H1 (cell line): ENCODE measurements at regions not wholly inside any gene's neighbourhood (a gene's known extent, or its start where the extent isn't known, plus 50 kb on each side); places are given as distances from the start of the nearest gene placed in this dataset.
A peak's percentile ranks its signal among the peaks of the same experiment; 100 is the strongest.

ENCODE experiments used
- CTCF ChIA-PET: fragments of 300-600 bp; sonication (Branson Sonifier 250); formaldehyde crosslinking; loops from one replicate; lab custom pipeline; 2021; ENCODE audit not compliant: partially characterized antibody; lab: Charles Lee
- POLR2A ChIA-PET: fragments of 300-600 bp; sonication (Branson Sonifier 250); formaldehyde crosslinking; loops from one replicate; lab custom pipeline; 2021; ENCODE audit warnings: inconsistent platforms; ENCODE audit not compliant: partially characterized antibody; lab: Charles Lee
- DNase-seq, 2 experiments: peaks; one replicate each; pipeline versions ENCODE4 v3.0.0 to v3.0.0-alpha.2; 2010 to 2022; ENCODE audit warnings: low spot score in 2 of 2, low read depth in 1 of 2, mixed read lengths in 1 of 2
- FAIRE-seq: peaks from 2 replicates; lab custom pipeline; 2011; peaks lifted over from hg19 to GRCh38; lab: Jason Lieb, UNC
- H2AFZ ChIP-seq: 2 replicates; pipeline ENCODE4 v1.8.1; 2012; ENCODE audit warnings: low read length, inconsistent platforms
- H2AK5ac ChIP-seq: 2 replicates; pipeline ENCODE4 v1.6.1; 2013; ENCODE audit warnings: low read depth, low read length
- H2BK120ac ChIP-seq: replicated peaks from 2 replicates; pipeline ENCODE3; 2013; ENCODE audit warnings: low read depth, low read length, inconsistent platforms
- H2BK12ac ChIP-seq: 2 replicates; pipeline ENCODE4 v1.6.1; 2013; ENCODE audit warnings: low read depth, low read length
- H2BK15ac ChIP-seq: 2 replicates; pipeline ENCODE4 v1.6.1; 2013; ENCODE audit warnings: low read length
- H2BK20ac ChIP-seq: 2 replicates; pipeline ENCODE4 v1.6.1; 2013; ENCODE audit warnings: low read length
- H2BK5ac ChIP-seq: 2 replicates; pipeline ENCODE4 v1.6.1; 2013; ENCODE audit warnings: low read depth, low read length
- H3K14ac ChIP-seq: 2 replicates; pipeline ENCODE4 v1.6.1; 2013; ENCODE audit warnings: inconsistent platforms; ENCODE audit not compliant: insufficient read length
- H3K18ac ChIP-seq: 2 replicates; pipeline ENCODE4 v1.6.1; 2013; ENCODE audit warnings: low read length; ENCODE audit errors: extremely low read depth
- H3K23ac ChIP-seq: 2 replicates; pipeline ENCODE4 v1.6.1; 2013; ENCODE audit warnings: inconsistent platforms; ENCODE audit not compliant: insufficient read length
- H3K23me2 ChIP-seq: 2 replicates; pipeline ENCODE4 v1.6.1; 2013; ENCODE audit warnings: low read depth, low read length
- H3K27ac ChIP-seq: 2 replicates; pipeline ENCODE4 v1.6.1; 2011; ENCODE audit warnings: low read depth, low read length, inconsistent platforms
- H3K27me3 ChIP-seq, 4 experiments: replicated peaks in 1 of 4; 1 replicate in 1 of 4; 2 replicates in 3 of 4; pipeline versions ENCODE4 v1.6.1 to v1.8.1; 2011 to 2013; ENCODE audit warnings: low read length in 3 of 4, mild to moderate bottlenecking in 3 of 4, inconsistent platforms in 2 of 4, mixed read lengths in 2 of 4, moderate library complexity in 1 of 4; ENCODE audit not compliant: control insufficient read depth in 3 of 4, insufficient read depth in 3 of 4; ENCODE audit errors: extremely low read depth in 1 of 4
- H3K36me3 ChIP-seq, 4 experiments: 2 replicates each; pipeline versions ENCODE4 v1.6.1 to v1.8.1; 2011 to 2013; ENCODE audit warnings: mild to moderate bottlenecking in 4 of 4, low read length in 3 of 4, moderate library complexity in 2 of 4, control low read depth in 1 of 4, inconsistent platforms in 1 of 4; ENCODE audit not compliant: insufficient read depth in 4 of 4, control insufficient read depth in 2 of 4
- H3K4ac ChIP-seq: replicated peaks from 2 replicates; pipeline ENCODE3; 2013; ENCODE audit warnings: low read length, low read depth, mixed read lengths, inconsistent platforms; ENCODE audit not compliant: insufficient read length
- H3K4me1 ChIP-seq, 4 experiments: replicated peaks in 1 of 4; 1 replicate in 1 of 4; 2 replicates in 3 of 4; pipeline versions ENCODE4 v1.6.1 to v1.8.1; 2011 to 2013; ENCODE audit warnings: low read length in 3 of 4, inconsistent platforms in 2 of 4, mixed read lengths in 1 of 4; ENCODE audit not compliant: insufficient read depth in 4 of 4, control insufficient read depth in 3 of 4
- H3K4me2 ChIP-seq, 2 experiments: 2 replicates each; pipeline versions ENCODE4 v1.6.1 to v1.8.1; 2011 to 2013; ENCODE audit warnings: low read depth in 2 of 2, low read length in 2 of 2, control low read depth in 1 of 2, inconsistent platforms in 1 of 2, mild to moderate bottlenecking in 1 of 2; ENCODE audit not compliant: insufficient read depth in 1 of 2
- H3K4me3 ChIP-seq, 4 experiments: fragments of 200-600, 300-600 bp in 1 of 4; sonication (generic), shearing (Covaris generic), sonication (Bioruptor Twin) in 1 of 4; 2 replicates each; pipeline versions ENCODE4 v1.5.1 to v1.8.1; 2011 to 2016; ENCODE audit warnings: low read length in 4 of 4, low read depth in 3 of 4, control low read depth in 2 of 4, inconsistent platforms in 2 of 4, mild to moderate bottlenecking in 2 of 4, mixed read lengths in 1 of 4, moderate library complexity in 1 of 4; ENCODE audit not compliant: insufficient read depth in 2 of 4; ENCODE audit errors: extremely low read depth in 1 of 4
- H3K56ac ChIP-seq: replicated peaks from 2 replicates; pipeline ENCODE3; 2013; ENCODE audit warnings: low read depth, mild to moderate bottlenecking, mixed read lengths, low read length, inconsistent platforms; ENCODE audit not compliant: insufficient read length
- H3K79me1 ChIP-seq: 2 replicates; pipeline ENCODE4 v1.6.1; 2013; ENCODE audit warnings: low read depth, low read length, control low read depth
- H3K79me2 ChIP-seq, 2 experiments: 2 replicates each; pipeline versions ENCODE4 v1.6.1 to v1.8.1; 2012 to 2013; ENCODE audit warnings: low read length in 2 of 2, mild to moderate bottlenecking in 2 of 2, inconsistent platforms in 1 of 2; ENCODE audit not compliant: insufficient read depth in 2 of 2, control insufficient read depth in 1 of 2
- H3K9ac ChIP-seq, 4 experiments: replicated peaks in 1 of 4; 1 replicate in 1 of 4; 2 replicates in 3 of 4; pipeline versions ENCODE4 v1.6.1 to v1.8.1; 2011 to 2013; ENCODE audit warnings: low read depth in 3 of 4, low read length in 3 of 4, control low read depth in 2 of 4, mild to moderate bottlenecking in 2 of 4, moderate library complexity in 2 of 4, inconsistent platforms in 1 of 4; ENCODE audit errors: extremely low read depth in 1 of 4
- H3K9me3 ChIP-seq, 2 experiments: 2 replicates each; pipeline versions ENCODE4 v1.6.1 to v1.8.1; 2012 to 2013; ENCODE audit warnings: mild to moderate bottlenecking in 2 of 2, moderate library complexity in 2 of 2, control low read depth in 1 of 2, inconsistent platforms in 1 of 2, low read depth in 1 of 2, low read length in 1 of 2, mixed read lengths in 1 of 2; ENCODE audit not compliant: insufficient read depth in 2 of 2
- H4K20me1 ChIP-seq, 2 experiments: replicated peaks in 1 of 2; 2 replicates each; pipeline versions ENCODE3 to v1.8.1; 2011 to 2013; ENCODE audit warnings: inconsistent platforms in 2 of 2, low read length in 2 of 2, mild to moderate bottlenecking in 1 of 2; ENCODE audit not compliant: insufficient read depth in 2 of 2, control insufficient read depth in 1 of 2
- H4K5ac ChIP-seq: 2 replicates; pipeline ENCODE4 v1.6.1; 2013; ENCODE audit warnings: low read length, low read depth, mixed read lengths, inconsistent platforms; ENCODE audit not compliant: insufficient read length
- H4K8ac ChIP-seq: 2 replicates; pipeline ENCODE4 v1.8.0; 2013; ENCODE audit warnings: mild to moderate bottlenecking, moderate library complexity, low read length, inconsistent platforms; ENCODE audit not compliant: insufficient read depth; ENCODE audit errors: extremely low read depth
- H4K91ac ChIP-seq: replicated peaks from 2 replicates; pipeline ENCODE3; 2013; ENCODE audit warnings: low read length, mixed read lengths, inconsistent platforms; ENCODE audit not compliant: insufficient read length
- GABPA ChIP-seq: IDR thresholded peaks from 2 replicates; pipeline ENCODE4 v1.6.1; 2011; ENCODE audit warnings: mild to moderate bottlenecking, low read length, moderate library complexity, borderline replicate concordance; ENCODE audit not compliant: insufficient read depth
- KDM1A ChIP-seq: fragments of 200-600, 300-600 bp; sonication (generic); IDR thresholded peaks from 2 replicates; pipeline ENCODE4 v1.7.1; 2016; ENCODE audit warnings: mild to moderate bottlenecking, low read length, borderline replicate concordance
- KDM4A ChIP-seq: IDR thresholded peaks from one replicate; pipeline ENCODE4 v1.7.1; 2012; ENCODE audit warnings: low read depth, mild to moderate bottlenecking, moderate library complexity, low read length, inconsistent platforms; ENCODE audit not compliant: severe bottlenecking
- NANOG ChIP-seq: IDR thresholded peaks from 2 replicates; pipeline ENCODE4 v1.6.1; 2011; ENCODE audit warnings: low read length, low read depth, mild to moderate bottlenecking, inconsistent platforms; ENCODE audit not compliant: insufficient read depth, poor library complexity, severe bottlenecking
- POLR2AphosphoS5 ChIP-seq: IDR thresholded peaks from 2 replicates; pipeline ENCODE4 v1.6.1; 2011; ENCODE audit warnings: low read depth, low read length
- SP2 ChIP-seq: IDR thresholded peaks from 2 replicates; pipeline ENCODE4 v1.6.1; 2012; ENCODE audit warnings: mild to moderate bottlenecking, low read length, inconsistent platforms
- SP4 ChIP-seq: IDR thresholded peaks from 2 replicates; pipeline ENCODE4 v1.6.1; 2012; ENCODE audit warnings: low read length, inconsistent platforms
- SRF ChIP-seq: IDR thresholded peaks from 2 replicates; pipeline ENCODE4 v1.6.1; 2011; ENCODE audit warnings: mild to moderate bottlenecking, low read depth, low read length, moderate library complexity
- TBP ChIP-seq: IDR thresholded peaks from 2 replicates; pipeline ENCODE4 v1.6.1; 2011; ENCODE audit warnings: low read depth, low read length, improper control_type of control experiment
- TCF12 ChIP-seq: IDR thresholded peaks from 2 replicates; pipeline ENCODE4 v1.6.1; 2011; ENCODE audit warnings: low read depth, mild to moderate bottlenecking, low read length
- ZNF274 ChIP-seq: IDR thresholded peaks from 2 replicates; pipeline ENCODE4 v1.7.0; 2012; ENCODE audit warnings: low read length, borderline replicate concordance; ENCODE audit errors: extremely low read depth
- WGBS, 2 experiments: shearing (Covaris generic) in 1 of 2; methylation state at CpG; one replicate each; pipeline versions ENCODE4 v1.1.6 to v1.1.7; 2013 to 2015; ENCODE audit warnings: low lambda C conversion rate in 2 of 2, mixed read lengths in 2 of 2, inconsistent platforms in 1 of 2, low coverage in 1 of 2, missing lambda C conversion rate in 1 of 2; ENCODE audit not compliant: insufficient replicate concordance in 2 of 2, insufficient coverage in 1 of 2, insufficient read length in 1 of 2; ENCODE audit errors: extremely low coverage in 1 of 2, missing lambda C conversion rate in 1 of 2; 5-methylcytosine and 5-hydroxymethylcytosine counted together

- Histone ChIP-seq H3K23ac (no peak overlapping the region), H3K79me2 (no peaks in the 10 kb centered on the region), H4K20me1 (no peaks in the 10 kb centered on the region), H3K18ac (no peak overlapping the region), H4K8ac (no peak overlapping the region), H2AFZ (no peak overlapping the region), H4K5ac (no peak overlapping the region), H3K14ac (no peak overlapping the region), H3K4me1 (no peaks in the 10 kb centered on the region), H2BK20ac (no peak overlapping the region), H2AK5ac (no peak overlapping the region), H3K56ac (no peak overlapping the region), H3K9me3 (no peaks in the 10 kb centered on the region), H2BK5ac (no peak overlapping the region), H3K27ac (no peak overlapping the region), H3K27me3 (no peaks in the 10 kb centered on the region), H2BK12ac (no peak overlapping the region), H3K79me1 (no peaks in the 10 kb centered on the region), H4K91ac (no peak overlapping the region), H3K36me3 (no peaks in the 10 kb centered on the region), H3K9ac (no peak overlapping the region), H2BK120ac (no peak overlapping the region), H2BK15ac (no peak overlapping the region), H3K4ac (no peak overlapping the region), H3K23me2 (no peaks in the 10 kb centered on the region), H3K4me2 (no peak overlapping the region), H3K4me3 (no peak overlapping the region)
- peak in 1 of 2 experiments; percentile 41 for DNase-seq
- 83% methylated on average over 10 of the region's 10 CpGs; no CpG with 5 or more reads in 1 of the 2 experiments for WGBS, 2 experiments
- no peak for FAIRE-seq
- TF ChIP-seq SP2, result no peak
- TF ChIP-seq NANOG, result no peak
- no peak for TF ChIP-seq TBP
- no peak for TF ChIP-seq SRF
- no peak for TF ChIP-seq POLR2AphosphoS5
- no peak for TF ChIP-seq GABPA
- no peak for TF ChIP-seq ZNF274
- no peak for TF ChIP-seq SP4
- TF ChIP-seq KDM1A, result no peak
- TF ChIP-seq TCF12, result no peak
- TF ChIP-seq KDM4A, result no peak
- ChIA-PET CTCF (no interaction called here), POLR2A (no interaction called here)
These were observed 193.9 kb downstream of the EMP1 start for GRCh38 chr12:13390381-13390861.
